Spleen (tissue), 11 donors: ENCODE measurements at regions not wholly inside any gene's neighbourhood (a gene's known extent, or its start where the extent isn't known, plus 50 kb on each side); places are given as distances from the start of the nearest gene placed in this dataset.

Source experiments
- DNase-seq: peaks from one replicate; pipeline ENCODE4 v3.0.0-alpha.2; 2020
- H3K27ac ChIP-seq, 8 donors: fragments of 200-600 bp; sonication (generic) in 7 of 8; 1 replicate in 4 of 8; 2 replicates in 4 of 8; pipeline versions ENCODE4 v1.5.0 to v1.8.0; 2016 to 2021; ENCODE audit warnings: inconsistent platforms in 4 of 8, mild to moderate bottlenecking in 4 of 8, moderate library complexity in 1 of 8
- H3K27me3 ChIP-seq, 7 donors: fragments of 200-600 bp; sonication (generic) in 6 of 7; replicated peaks in 1 of 7; 1 replicate in 4 of 7; 2 replicates in 3 of 7; pipeline versions ENCODE4 v1.5.0 to v1.8.0; 2016 to 2021; ENCODE audit warnings: inconsistent platforms in 3 of 7, mild to moderate bottlenecking in 1 of 7
- H3K36me3 ChIP-seq, 6 donors: fragments of 200-600 bp; sonication (generic) in 5 of 6; 1 replicate in 4 of 6; 2 replicates in 2 of 6; pipeline versions ENCODE4 v1.5.0 to v1.8.0; 2016 to 2021; ENCODE audit warnings: inconsistent platforms in 2 of 6
- H3K4me1 ChIP-seq, 6 donors: fragments of 200-600 bp; sonication (generic) in 5 of 6; 1 replicate in 3 of 6; 2 replicates in 3 of 6; pipeline versions ENCODE4 v1.5.0 to v1.8.0; 2016 to 2021; ENCODE audit warnings: inconsistent platforms in 3 of 6
- H3K4me3 ChIP-seq, 8 donors: fragments of 200-600 bp; sonication (generic) in 7 of 8; 1 replicate in 4 of 8; 2 replicates in 4 of 8; pipeline versions ENCODE4 v1.5.0 to v1.8.0; 2016 to 2021; ENCODE audit warnings: inconsistent platforms in 4 of 8, mild to moderate bottlenecking in 4 of 8, moderate library complexity in 2 of 8
- H3K9me3 ChIP-seq, 8 donors: fragments of 200-600 bp; sonication (generic) in 7 of 8; 1 replicate in 4 of 8; 2 replicates in 4 of 8; pipeline versions ENCODE4 v1.5.0 to v1.8.0; 2016 to 2021; ENCODE audit warnings: inconsistent platforms in 4 of 8
- CTCF ChIP-seq, 11 experiments: fragments of 200-600 bp in 7 of 11; fragments of 450-650 bp in 4 of 11; sonication (generic) in 4 of 11; IDR thresholded peaks in 8 of 11; conservative IDR thresholded peaks in 3 of 11; 1 replicate in 7 of 11; 2 replicates in 4 of 11; pipeline versions ENCODE4 v1.4.0 to v1.8.0; 2016 to 2021; ENCODE audit warnings: antibody characterized with exemption in 11 of 11, inconsistent platforms in 4 of 11, mild to moderate bottlenecking in 1 of 11
- POLR2A ChIP-seq, 3 donors: fragments of 450-650 bp; IDR thresholded peaks; one replicate each; pipeline ENCODE4 v1.5.1; 2017; ENCODE audit warnings: antibody characterized with exemption in 3 of 3, mild to moderate bottlenecking in 1 of 3
- POLR2AphosphoS5 ChIP-seq, 3 donors: sonication (generic); formaldehyde crosslinking; IDR thresholded peaks; one replicate each; pipeline ENCODE4 v1.5.1; 2017; ENCODE audit warnings: antibody characterized with exemption in 3 of 3
- WGBS, 5 donors: extraction: QIAGEN DNeasy Blood & Tissue Kit in 3 of 5; methylation state at CpG; one replicate each; pipeline versions ENCODE4 v1.1.5 to v1.1.7; 2013 to 2018; 5-methylcytosine and 5-hydroxymethylcytosine counted together
- intact Hi-C: fragments of 100-400 bp; cut with DNase I; formaldehyde crosslinking; loops from one replicate; pipeline ENCODE4 v1.15.0; 2023; ENCODE audit warnings: low total_unique reads
- donor health status: healthy with polysubstance abuse.
- donor health status: DM: no; HTN: no; CAD: no; lungs with moderate emphysema.
- donor health status: DM: no; HTN: no; CAD: no.
- donor health status: Bipolar disorder and iron deficiency.
- donor health status: healthy.
- donor health status: DM: no; HTN: no; CAD: no.
- donor health status: DM: yes; HTN: yes; CAD: no.

GRCh38 chr11:70493891-70494290 is 95.6 kb downstream of the CTTN start:
- DNase-seq = peak; percentile 66
- Histone ChIP-seq H3K9me3 (peaks cover 0 to 31% (median 25%) of the 10 kb centered on the region in 8 donors), H3K27ac (no peak overlapping the region), H3K36me3 (no peaks in the 10 kb centered on the region), H3K4me3 (no peak overlapping the region), H3K27me3 (no peaks in the 10 kb centered on the region), H3K4me1 (no peaks in the 10 kb centered on the region)
- 84 to 96% (median 91%) methylated on average over 3 to 8 of the region's 8 CpGs for WGBS, 5 donors
- intact Hi-C loops = no loop called here
- TF ChIP-seq POLR2A (IDR thresholded peaks at IDR 0.05) (no peak), POLR2AphosphoS5 (IDR thresholded peaks at IDR 0.05) (no peak), CTCF (IDR thresholded peaks at IDR 0.05 in 8 of 11, conservative IDR thresholded peaks at IDR 0.05 in 3 of 11) (no peak)

GRCh38 chr11:70494559-70495350 is 96.4 kb downstream of the CTTN start:
- H3K9me3 ChIP-seq = peaks cover 0 to 28% (median 24%) of the 10 kb centered on the region in 8 donors
- intact Hi-C loops = no loop called here
- no peaks in the 10 kb centered on the region for H3K36me3 ChIP-seq
- peak; percentile 63 for DNase-seq
- H3K27ac ChIP-seq = no peak overlapping the region
- TF ChIP-seq CTCF (IDR thresholded peaks at IDR 0.05 in 8 of 11, conservative IDR thresholded peaks at IDR 0.05 in 3 of 11) (no peak), POLR2A (IDR thresholded peaks at IDR 0.05) (no peak), POLR2AphosphoS5 (IDR thresholded peaks at IDR 0.05) (no peak)
- H3K4me3 ChIP-seq = no peak overlapping the region
- 83 to 90% (median 86%) methylated on average over 15 of the region's 15 CpGs for WGBS, 5 donors
- no peaks in the 10 kb centered on the region for H3K4me1 ChIP-seq
- H3K27me3 ChIP-seq = no peaks in the 10 kb centered on the region

GRCh38 chr11:70495351-70496310 is 97.3 kb downstream of the CTTN start:
- no peak overlapping the region for H3K27ac ChIP-seq
- TF ChIP-seq POLR2A (IDR thresholded peaks at IDR 0.05) = no peak
- TF ChIP-seq CTCF (IDR thresholded peaks at IDR 0.05 in 8 of 11, conservative IDR thresholded peaks at IDR 0.05 in 3 of 11) = no peak
- TF ChIP-seq POLR2AphosphoS5 (IDR thresholded peaks at IDR 0.05) = no peak
- H3K36me3 ChIP-seq = no peaks in the 10 kb centered on the region
- H3K4me3 ChIP-seq = no peak overlapping the region
- intact Hi-C loops = no loop called here
- no peaks in the 10 kb centered on the region for H3K27me3 ChIP-seq
- DNase-seq = peak; percentile 63
- peaks cover 0 to 19% (median 17%) of the 10 kb centered on the region in 8 donors for H3K9me3 ChIP-seq
- 85 to 90% (median 89%) methylated on average over 16 to 22 of the region's 22 CpGs for WGBS, 5 donors
- no peaks in the 10 kb centered on the region for H3K4me1 ChIP-seq
